Breast epithelium (tissue), 4 donors: ENCODE measurements at regions not wholly inside any gene's neighbourhood (a gene's known extent, or its start where the extent isn't known, plus 50 kb on each side); places are given as distances from the start of the nearest gene placed in this dataset.

ENCODE experiments used
- DNase-seq, 2 donors: peaks; one replicate each; pipeline ENCODE4 v3.0.0-alpha.2; 2019; ENCODE audit warnings: low spot score in 2 of 2
- H3K27ac ChIP-seq, 2 donors: fragments of 200-600 bp; sonication (generic) in 1 of 2; one replicate each; pipeline ENCODE4 v1.5.1; 2016 to 2019; ENCODE audit warnings: mild to moderate bottlenecking in 1 of 2
- H3K27me3 ChIP-seq, 2 donors: fragments of 200-600 bp; sonication (generic) in 1 of 2; one replicate each; pipeline versions ENCODE4 v1.5.1 to v1.6.0; 2017 to 2019; ENCODE audit warnings: control low read depth in 1 of 2, mild to moderate bottlenecking in 1 of 2
- H3K36me3 ChIP-seq: fragments of 200-600 bp; one replicate; pipeline ENCODE4 v1.5.1; 2019
- H3K4me1 ChIP-seq, 2 donors: fragments of 200-600 bp; sonication (generic); one replicate each; pipeline ENCODE4 v1.5.1; 2016 to 2019; ENCODE audit warnings: control low read depth in 1 of 2
- H3K4me3 ChIP-seq, 3 donors: fragments of 200-600 bp; sonication (generic); 1 replicate in 2 of 3; 2 replicates in 1 of 3; pipeline ENCODE4 v1.5.1; 2016 to 2019; ENCODE audit warnings: mild to moderate bottlenecking in 3 of 3, moderate library complexity in 2 of 3
- H3K9me3 ChIP-seq, 2 donors: fragments of 200-600 bp; sonication (generic) in 1 of 2; one replicate each; pipeline ENCODE4 v1.5.1; 2016 to 2019; ENCODE audit warnings: control low read depth in 1 of 2
- CTCF ChIP-seq, 3 donors: fragments of 450-650 bp; IDR thresholded peaks; one replicate each; pipeline ENCODE4 v1.5.1; 2016 to 2017; ENCODE audit warnings: antibody characterized with exemption in 3 of 3, mild to moderate bottlenecking in 3 of 3, moderate library complexity in 3 of 3
- POLR2A ChIP-seq: fragments of 450-650 bp; IDR thresholded peaks from one replicate; pipeline ENCODE4 v1.6.1; 2016; ENCODE audit warnings: antibody characterized with exemption, mild to moderate bottlenecking, moderate library complexity
- POLR2AphosphoS5 ChIP-seq, 3 donors: sonication (generic); formaldehyde crosslinking; IDR thresholded peaks; one replicate each; pipeline ENCODE4 v1.6.1; 2017; ENCODE audit warnings: antibody characterized with exemption in 3 of 3
- intact Hi-C: fragments of 100-400 bp; cut with DNase I; formaldehyde crosslinking; loops from one replicate; pipeline ENCODE4 v1.15.1; 2023; ENCODE audit warnings: low total_unique reads

- no peak for TF ChIP-seq POLR2AphosphoS5 (IDR thresholded peaks at IDR 0.05)
- TF ChIP-seq CTCF (IDR thresholded peaks at IDR 0.05): no peak
- TF ChIP-seq POLR2A: no peak
- Histone ChIP-seq H3K36me3 (no peaks in the 10 kb centered on the region), H3K4me3 (no peak overlapping the region), H3K27ac (no peak overlapping the region), H3K4me1 (no peaks in the 10 kb centered on the region), H3K9me3 (no peaks in the 10 kb centered on the region), H3K27me3 (no peaks in the 10 kb centered on the region)
- DNase-seq: no peak
- intact Hi-C loops: no loop called here
These were observed 662.3 kb upstream of the SEMA6A start for GRCh38 chr5:117236941-117237340.

GRCh38 chr5:117235786-117236185, 661.2 kb upstream of the SEMA6A start:
- DNase-seq: no peak
- no peaks in the 10 kb centered on the region for H3K4me1 ChIP-seq
- TF ChIP-seq CTCF (IDR thresholded peaks at IDR 0.05) (no peak), POLR2AphosphoS5 (IDR thresholded peaks at IDR 0.05) (no peak), POLR2A (no peak)
- H3K27me3 ChIP-seq: no peaks in the 10 kb centered on the region
- no peak overlapping the region for H3K27ac ChIP-seq
- H3K9me3 ChIP-seq: no peaks in the 10 kb centered on the region
- intact Hi-C loops: no loop called here
- H3K36me3 ChIP-seq: no peaks in the 10 kb centered on the region
- H3K4me3 ChIP-seq: no peak overlapping the region

- Histone ChIP-seq H3K4me1 (no peaks in the 10 kb centered on the region), H3K36me3 (no peaks in the 10 kb centered on the region), H3K27ac (no peak overlapping the region), H3K9me3 (no peaks in the 10 kb centered on the region), H3K4me3 (no peak overlapping the region), H3K27me3 (no peaks in the 10 kb centered on the region)
- intact Hi-C loops: no loop called here
- no peak for DNase-seq
- TF ChIP-seq CTCF (IDR thresholded peaks at IDR 0.05): no peak
- TF ChIP-seq POLR2AphosphoS5 (IDR thresholded peaks at IDR 0.05): no peak
- no peak for TF ChIP-seq POLR2A
These were observed 655.8 kb upstream of the SEMA6A start for GRCh38 chr5:117230375-117230774.

- TF ChIP-seq CTCF (IDR thresholded peaks at IDR 0.05) (no peak), POLR2A (no peak), POLR2AphosphoS5 (IDR thresholded peaks at IDR 0.05) (no peak)
- H3K9me3 ChIP-seq: no peaks in the 10 kb centered on the region
- no peaks in the 10 kb centered on the region for H3K27me3 ChIP-seq
- no peaks in the 10 kb centered on the region for H3K36me3 ChIP-seq
- intact Hi-C loops: no loop called here
- H3K4me3 ChIP-seq: no peak overlapping the region
- no peak overlapping the region for H3K27ac ChIP-seq
- no peak for DNase-seq
- no peaks in the 10 kb centered on the region for H3K4me1 ChIP-seq
These were observed 646.1 kb upstream of the SEMA6A start for GRCh38 chr5:117220730-117221129.

GRCh38 chr5:117218789-117219188, 644.2 kb upstream of the SEMA6A start:
- H3K27ac ChIP-seq: no peak overlapping the region
- intact Hi-C loops: no loop called here
- TF ChIP-seq POLR2A (no peak), POLR2AphosphoS5 (IDR thresholded peaks at IDR 0.05) (no peak), CTCF (IDR thresholded peaks at IDR 0.05) (no peak)
- H3K4me1 ChIP-seq: no peaks in the 10 kb centered on the region
- no peaks in the 10 kb centered on the region for H3K27me3 ChIP-seq
- no peaks in the 10 kb centered on the region for H3K36me3 ChIP-seq
- H3K9me3 ChIP-seq: no peaks in the 10 kb centered on the region
- H3K4me3 ChIP-seq: no peak overlapping the region
- no peak for DNase-seq
